GM23338 (cell line): ENCODE measurements at regions not wholly inside any gene's neighbourhood (a gene's known extent, or its start where the extent isn't known, plus 50 kb on each side); places are given as distances from the start of the nearest gene placed in this dataset.

Experiments used
- CTCF ChIP-seq, 2 experiments: fragments of 200-600 bp in 1 of 2; sonication (generic) in 1 of 2; conservative IDR thresholded peaks; 2 replicates each; pipeline versions ENCODE4 v1.5.1 to v1.6.1; 2016 to 2017; ENCODE audit warnings: antibody characterized with exemption in 2 of 2, low read depth in 2 of 2, mild to moderate bottlenecking in 2 of 2, moderate library complexity in 1 of 2
- POLR2AphosphoS5 ChIP-seq: IDR thresholded peaks from 2 replicates; pipeline ENCODE4 v1.6.1; 2016; ENCODE audit warnings: antibody characterized with exemption, low read depth

DNA sequence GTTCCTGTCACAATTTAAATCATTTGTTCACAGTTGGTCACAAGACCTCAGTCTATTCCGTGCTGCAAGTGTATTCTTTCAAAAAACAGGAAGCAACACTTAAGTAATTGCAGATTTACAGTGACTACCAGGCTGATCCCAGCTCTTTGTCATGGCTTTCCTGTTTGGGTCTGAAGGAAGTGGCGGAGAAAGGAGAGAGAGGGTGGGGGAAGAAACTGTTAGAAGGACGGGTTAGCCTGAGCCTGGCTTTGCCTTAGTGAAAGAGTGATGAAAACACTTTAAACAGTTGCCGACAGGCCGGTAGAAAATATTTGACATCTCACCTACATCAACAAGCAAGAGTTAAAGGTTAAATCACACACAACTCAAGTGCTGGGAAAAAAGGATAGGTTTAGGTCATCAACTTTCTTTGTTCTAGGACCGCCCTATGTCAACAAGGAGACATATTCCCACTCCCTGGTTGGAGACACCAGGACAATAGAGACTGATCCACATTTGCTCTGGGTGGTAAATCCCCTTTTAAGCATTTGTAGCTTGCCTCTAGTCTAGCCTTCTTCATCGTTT is 102.2 kb upstream of the DAB2 start:
- no peak for TF ChIP-seq CTCF (conservative IDR thresholded peaks at IDR 0.05; ENCODE audit: low read depth in 2 of 2)
- TF ChIP-seq POLR2AphosphoS5 = no peak
